HL-60 (cell line): ENCODE measurements at regions not wholly inside any gene's neighbourhood (a gene's known extent, or its start where the extent isn't known, plus 50 kb on each side); places are given as distances from the start of the nearest gene placed in this dataset.
A peak's percentile ranks its signal among the peaks of the same experiment; 100 is the strongest.

Experiments
- DNase-seq, 2 experiments: peaks; one replicate each; pipeline ENCODE4 v3.0.0-alpha.2; 2010 to 2020; ENCODE audit warnings: low read depth in 1 of 2, low spot score in 1 of 2
- H3K27ac ChIP-seq: fragments of 250-450 bp; sonication (Bioruptor Pico); replicated peaks from 2 replicates; pipeline ENCODE4 v1.5.1; 2020; ENCODE audit warnings: mild to moderate bottlenecking, moderate library complexity
- H3K27me3 ChIP-seq: fragments of 250-450 bp; sonication (Bioruptor Pico); 2 replicates; pipeline ENCODE4 v1.5.1; 2021; ENCODE audit warnings: mild to moderate bottlenecking, moderate library complexity; ENCODE audit not compliant: insufficient read depth, poor library complexity, severe bottlenecking
- H3K4me3 ChIP-seq: replicated peaks from 2 replicates; pipeline ENCODE4 v1.5.1; 2011; ENCODE audit warnings: mild to moderate bottlenecking, control low read depth, low read length; ENCODE audit not compliant: insufficient read depth
- CTCF ChIP-seq: IDR thresholded peaks from one replicate; pipeline ENCODE4 v1.5.1; 2011; ENCODE audit warnings: low read length, control low read depth, inconsistent platforms; ENCODE audit not compliant: insufficient read depth
- GABPA ChIP-seq: IDR thresholded peaks from 2 replicates; pipeline ENCODE4 v1.6.1; 2012; ENCODE audit warnings: low read depth
- POLR2AphosphoS5 ChIP-seq: IDR thresholded peaks from 2 replicates; pipeline ENCODE4 v1.6.1; 2012; ENCODE audit warnings: low read depth
- REST ChIP-seq: IDR thresholded peaks from 2 replicates; pipeline ENCODE4 v1.6.1; 2012; ENCODE audit warnings: low read depth; ENCODE audit not compliant: insufficient replicate concordance
- SPI1 ChIP-seq: IDR thresholded peaks from 2 replicates; pipeline ENCODE4 v1.6.1; 2012; ENCODE audit warnings: low read depth, mild to moderate bottlenecking, borderline replicate concordance

GRCh38 chr3:73768524-73769308, 144.0 kb upstream of the PDZRN3 start:
- Histone ChIP-seq H3K27me3 (no peaks in the 10 kb centered on the region), H3K4me3 (no peak overlapping the region), H3K27ac (no peak overlapping the region)
- TF ChIP-seq POLR2AphosphoS5 (no peak), GABPA (no peak), CTCF (no peak), REST (no peak), SPI1 (no peak)
- no peak for DNase-seq

DNA sequence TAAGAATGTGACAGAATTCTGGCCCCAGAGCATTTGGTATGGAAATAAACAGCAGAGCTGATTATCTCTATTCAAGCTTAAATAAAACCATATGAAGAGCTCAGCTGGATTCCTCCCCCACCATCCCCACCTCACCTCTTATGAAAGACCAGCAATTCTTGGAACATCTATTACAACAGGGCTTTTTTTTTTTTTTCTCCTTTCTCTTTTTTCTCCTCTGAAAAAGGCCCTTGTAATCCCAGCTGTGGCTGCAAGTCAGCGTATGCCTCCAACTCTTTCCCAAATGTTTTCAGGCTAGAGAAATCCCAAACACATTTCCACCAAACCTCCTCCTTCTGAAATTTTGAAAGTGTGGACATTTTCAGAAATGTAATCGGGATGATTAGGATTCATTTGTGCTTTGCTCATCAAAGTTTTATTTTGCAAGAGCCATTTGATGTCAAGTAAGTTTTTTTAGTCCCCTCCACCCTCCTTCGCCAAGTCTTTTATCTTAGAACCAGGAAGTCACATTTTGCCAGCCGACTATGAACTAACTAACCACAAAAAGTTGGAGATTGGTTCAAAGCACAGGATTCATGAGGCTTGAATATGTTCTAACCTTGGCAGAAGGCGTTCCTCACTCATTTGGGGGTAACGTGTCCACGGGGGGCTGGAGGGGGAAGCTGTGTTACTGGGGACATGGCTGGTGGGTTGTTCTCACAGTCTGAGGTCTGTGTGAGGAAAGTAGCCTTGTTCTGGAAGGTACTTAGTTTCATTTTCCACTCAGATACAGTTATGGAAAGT, 142.0 kb upstream of the PDZRN3 start:
- peak in 1 of 2 experiments; percentile 5 for DNase-seq
- no peaks in the 10 kb centered on the region for H3K27me3 ChIP-seq
- H3K27ac ChIP-seq = no peak overlapping the region
- TF ChIP-seq SPI1 = no peak
- TF ChIP-seq REST = no peak
- TF ChIP-seq GABPA = no peak
- TF ChIP-seq CTCF = no peak
- no peak for TF ChIP-seq POLR2AphosphoS5
- H3K4me3 ChIP-seq = no peak overlapping the region

DNA sequence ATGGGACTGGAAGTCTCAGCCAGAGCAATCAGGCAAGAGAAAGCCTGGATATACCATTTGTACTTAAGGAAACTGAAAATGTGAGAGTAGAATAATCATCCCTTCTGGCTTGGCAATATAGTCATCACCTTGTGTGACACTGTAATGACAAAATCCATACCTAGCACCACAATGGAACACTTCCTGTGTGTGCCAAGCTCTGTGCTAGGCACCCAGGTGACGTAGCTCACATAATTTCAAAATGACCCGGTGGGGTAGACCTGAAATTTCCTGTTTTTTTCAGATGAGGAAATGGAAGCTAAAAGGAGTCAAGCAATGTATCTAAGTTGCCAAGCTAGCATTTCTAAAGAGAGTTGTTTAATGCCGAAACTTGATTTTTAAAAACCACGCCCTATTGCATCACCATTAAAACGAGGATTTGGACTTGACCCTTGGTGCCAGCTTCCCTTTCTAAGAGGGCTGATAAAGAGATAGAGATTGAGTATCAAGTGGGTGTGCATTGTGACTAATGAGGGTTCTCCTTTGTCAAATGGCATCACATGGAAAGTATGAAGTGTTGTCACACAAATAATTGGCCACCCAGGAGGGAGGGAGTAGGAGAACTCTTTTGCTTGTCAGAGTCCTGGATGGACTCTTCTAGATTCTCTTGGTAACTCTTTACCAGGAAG, 141.3 kb upstream of the PDZRN3 start:
- no peaks in the 10 kb centered on the region for H3K27me3 ChIP-seq
- H3K27ac ChIP-seq = no peak overlapping the region
- H3K4me3 ChIP-seq = no peak overlapping the region
- TF ChIP-seq CTCF (no peak), POLR2AphosphoS5 (no peak), REST (no peak), SPI1 (no peak), GABPA (no peak)
- peak in 1 of 2 experiments; percentile 26 for DNase-seq
